Esophagus squamous epithelium (tissue), 5 donors: ENCODE measurements at regions not wholly inside any gene's neighbourhood (a gene's known extent, or its start where the extent isn't known, plus 50 kb on each side); places are given as distances from the start of the nearest gene placed in this dataset.

ENCODE experiments used
- DNase-seq: peaks from one replicate; lab custom pipeline; 2025; lab: John Stamatoyannopoulos, UW
- H3K27ac ChIP-seq, 4 donors: fragments of 200-600 bp; sonication (generic); one replicate each; pipeline ENCODE4 v1.5.1; 2016 to 2019; ENCODE audit warnings: mild to moderate bottlenecking in 1 of 4
- H3K27me3 ChIP-seq, 4 donors: fragments of 200-600 bp; sonication (generic); 1 replicate in 3 of 4; 2 replicates in 1 of 4; pipeline versions ENCODE4 v1.5.1 to v1.6.0; 2017 to 2021; ENCODE audit warnings: antibody characterized with exemption in 1 of 4
- H3K36me3 ChIP-seq, 3 donors: fragments of 200-600 bp; sonication (generic); one replicate each; pipeline ENCODE4 v1.5.1; 2016 to 2019
- H3K4me1 ChIP-seq, 3 donors: fragments of 200-600 bp; sonication (generic); one replicate each; pipeline ENCODE4 v1.5.1; 2017 to 2019
- H3K4me3 ChIP-seq, 4 donors: fragments of 200-600 bp; sonication (generic); 1 replicate in 3 of 4; 2 replicates in 1 of 4; pipeline ENCODE4 v1.5.1; 2016 to 2019; ENCODE audit warnings: mild to moderate bottlenecking in 2 of 4, moderate library complexity in 1 of 4
- H3K9me3 ChIP-seq, 3 donors: fragments of 200-600 bp; sonication (generic); one replicate each; pipeline ENCODE4 v1.5.1; 2016 to 2019
- CTCF ChIP-seq, 6 experiments: fragments of 450-650 bp in 4 of 6; fragments of 200-600 bp in 2 of 6; sonication (generic) in 2 of 6; IDR thresholded peaks; one replicate each; pipeline ENCODE4 v1.5.1; 2016 to 2019; ENCODE audit warnings: antibody characterized with exemption in 6 of 6, mild to moderate bottlenecking in 4 of 6, moderate library complexity in 4 of 6
- POLR2A ChIP-seq, 4 donors: fragments of 450-650 bp; IDR thresholded peaks; one replicate each; pipeline ENCODE4 v1.6.1; 2017; ENCODE audit warnings: antibody characterized with exemption in 4 of 4, mild to moderate bottlenecking in 4 of 4, moderate library complexity in 3 of 4
- WGBS, 2 donors: methylation state at CpG; one replicate each; pipeline ENCODE4 v1.1.5; 2018; 5-methylcytosine and 5-hydroxymethylcytosine counted together
- intact Hi-C: fragments of 100-400 bp; cut with DNase I; formaldehyde crosslinking; loops from one replicate; pipeline ENCODE4 v1.15.0; 2022
- donor health status: DM: yes; HTN: yes; CAD: no.

DNA sequence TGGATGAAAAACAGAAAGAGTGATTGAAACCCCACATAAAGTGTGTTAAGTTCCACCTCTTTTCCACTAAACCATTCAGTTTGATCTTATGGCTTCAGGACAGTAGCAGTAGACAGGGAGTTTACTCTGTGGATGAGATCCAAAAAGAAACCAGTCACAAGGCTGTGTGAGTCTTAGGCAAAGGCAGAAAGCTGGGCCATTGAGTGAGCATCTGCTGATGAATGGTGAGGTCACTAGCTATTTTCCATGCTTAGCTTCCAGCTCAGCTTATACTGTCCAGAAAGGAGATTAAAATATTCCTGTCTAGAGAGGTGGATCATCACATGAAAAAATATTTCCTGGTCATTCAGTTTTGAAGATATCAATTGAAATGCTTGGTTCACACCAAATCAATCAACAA is 1643.9 kb downstream of the HACE1 start:
- Histone ChIP-seq H3K4me1 (no peaks in the 10 kb centered on the region), H3K4me3 (no peak overlapping the region), H3K36me3 (no peaks in the 10 kb centered on the region), H3K27me3 (no peaks in the 10 kb centered on the region), H3K9me3 (no peaks in the 10 kb centered on the region), H3K27ac (no peak overlapping the region)
- TF ChIP-seq CTCF (IDR thresholded peaks at IDR 0.05): no peak
- no peak for TF ChIP-seq POLR2A (IDR thresholded peaks at IDR 0.05)
- intact Hi-C loops: no loop called here
- no peak for DNase-seq

- DNase-seq: no peak
- Histone ChIP-seq H3K4me3 (no peak overlapping the region), H3K27ac (no peak overlapping the region), H3K4me1 (no peaks in the 10 kb centered on the region), H3K36me3 (no peaks in the 10 kb centered on the region), H3K27me3 (no peaks in the 10 kb centered on the region), H3K9me3 (no peaks in the 10 kb centered on the region)
- no peak for TF ChIP-seq CTCF (IDR thresholded peaks at IDR 0.05)
- TF ChIP-seq POLR2A (IDR thresholded peaks at IDR 0.05): no peak
- intact Hi-C loops: no loop called here
- WGBS, 2 donors: 27 to 34% methylated on average over 2 of the region's 2 CpGs
Measured at GRCh38 chr6:103210686-103211085, 1649.0 kb downstream of the HACE1 start.

DNA sequence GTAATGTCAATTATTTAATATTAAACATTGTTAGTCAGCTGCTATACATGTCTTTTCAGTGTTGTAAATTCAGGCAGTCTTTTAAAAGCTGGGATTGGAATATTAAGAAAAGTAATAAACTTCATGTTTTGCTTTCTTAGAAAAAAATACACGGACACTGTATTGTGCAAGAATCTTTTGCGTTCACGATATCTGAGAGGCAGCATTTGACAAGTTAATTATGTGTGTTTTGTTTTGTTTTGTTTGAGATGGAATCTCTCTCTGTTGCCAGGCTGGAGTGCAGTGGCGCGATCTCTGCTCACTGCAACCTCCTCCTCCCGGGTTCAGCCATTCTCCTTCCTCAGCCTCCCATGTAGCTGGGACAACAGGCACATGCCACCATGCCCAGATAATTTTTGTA is 1661.3 kb downstream of the HACE1 start:
- Histone ChIP-seq H3K27me3 (no peaks in the 10 kb centered on the region), H3K4me3 (no peak overlapping the region), H3K4me1 (no peaks in the 10 kb centered on the region), H3K9me3 (no peaks in the 10 kb centered on the region), H3K36me3 (no peaks in the 10 kb centered on the region), H3K27ac (no peak overlapping the region)
- 62 to 70% methylated on average over 6 of the region's 6 CpGs for WGBS, 2 donors
- intact Hi-C loops: no loop called here
- TF ChIP-seq CTCF (IDR thresholded peaks at IDR 0.05) (no peak), POLR2A (IDR thresholded peaks at IDR 0.05) (no peak)
- no peak for DNase-seq

DNA sequence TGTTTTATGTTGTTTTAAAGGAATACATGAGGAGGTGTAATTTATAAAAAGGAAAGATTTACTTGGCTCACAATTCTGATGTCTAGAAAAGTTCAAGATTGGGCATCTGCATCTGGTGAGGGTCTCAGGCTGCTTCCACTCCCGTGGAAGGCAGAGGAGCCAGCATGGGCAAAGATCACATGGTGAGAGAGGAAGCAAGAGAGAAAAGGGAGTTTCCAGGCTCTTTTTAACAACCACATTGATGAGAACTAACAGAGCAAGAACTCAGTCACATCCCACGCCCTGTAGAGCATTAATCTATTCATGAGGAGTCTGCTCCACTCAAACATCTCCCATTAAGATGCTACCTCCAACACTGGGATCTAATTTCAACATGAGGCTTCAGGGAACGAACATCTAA is 1666.3 kb downstream of the HACE1 start:
- Histone ChIP-seq H3K27me3 (no peaks in the 10 kb centered on the region), H3K4me3 (no peak overlapping the region), H3K9me3 (no peaks in the 10 kb centered on the region), H3K4me1 (no peaks in the 10 kb centered on the region), H3K27ac (no peak overlapping the region), H3K36me3 (no peaks in the 10 kb centered on the region)
- WGBS, 2 donors: 42% methylated on average over 3 of the region's 3 CpGs
- intact Hi-C loops: no loop called here
- no peak for DNase-seq
- no peak for TF ChIP-seq POLR2A (IDR thresholded peaks at IDR 0.05)
- no peak for TF ChIP-seq CTCF (IDR thresholded peaks at IDR 0.05)

GRCh38 chr6:103191391-103192093 is 1668.2 kb downstream of the HACE1 start:
- Histone ChIP-seq H3K36me3 (no peaks in the 10 kb centered on the region), H3K27ac (no peak overlapping the region), H3K4me1 (no peaks in the 10 kb centered on the region), H3K4me3 (no peak overlapping the region), H3K9me3 (no peaks in the 10 kb centered on the region), H3K27me3 (no peaks in the 10 kb centered on the region)
- intact Hi-C loops: no loop called here
- no peak for DNase-seq
- TF ChIP-seq POLR2A (IDR thresholded peaks at IDR 0.05) (no peak), CTCF (IDR thresholded peaks at IDR 0.05) (no peak)
- WGBS, 2 donors: 27 to 49% methylated on average over 2 of the region's 2 CpGs
